ENCODE measurements at regions not wholly inside any gene's neighbourhood (a gene's known extent, or its start where the extent isn't known, plus 50 kb on each side); places are given as distances from the start of the nearest gene placed in this dataset.
"Not testable (repeated sequence)": the region's sequence is repeated elsewhere in the genome, so short reads cannot be mapped to it uniquely, and the experiment has no call there.

GRCh38 chr15:96200357-96200967, 130.0 kb upstream of the NR2F2 start:
- no peak overlapping the region for H3K4me3 ChIP-seq (ENCODE audit: low read depth, low read length)
- TF ChIP-seq CTCF (IDR thresholded peaks at IDR 0.05; ENCODE audit: low read depth, low read length) = no peak

GRCh38 chr15:96201696-96202095, 128.8 kb upstream of the NR2F2 start:
- no peak overlapping the region for H3K4me3 ChIP-seq (ENCODE audit: low read depth, low read length)
- TF ChIP-seq CTCF (IDR thresholded peaks at IDR 0.05; ENCODE audit: low read depth, low read length) = no peak

GRCh38 chr15:96205588-96205987, 124.9 kb upstream of the NR2F2 start:
- H3K4me3 ChIP-seq (ENCODE audit: low read depth, low read length) = not testable (repeated sequence)

- no peak overlapping the region for H3K4me3 ChIP-seq (ENCODE audit: low read depth, low read length)
- no peak for TF ChIP-seq CTCF (IDR thresholded peaks at IDR 0.05; ENCODE audit: low read depth, low read length)
Observed at GRCh38 chr15:96207377-96208006, 123.0 kb upstream of the NR2F2 start.

- no peak for TF ChIP-seq CTCF (IDR thresholded peaks at IDR 0.05; ENCODE audit: low read depth, low read length)
- H3K4me3 ChIP-seq (ENCODE audit: low read depth, low read length) = no peak overlapping the region
Observed at GRCh38 chr15:96209285-96209735, 121.2 kb upstream of the NR2F2 start.

GRCh38 chr15:96213045-96213444, 117.5 kb upstream of the NR2F2 start:
- TF ChIP-seq CTCF (IDR thresholded peaks at IDR 0.05; ENCODE audit: low read depth, low read length) = no peak
- no peak overlapping the region for H3K4me3 ChIP-seq (ENCODE audit: low read depth, low read length)

GRCh38 chr15:96213896-96214295, 116.6 kb upstream of the NR2F2 start:
- no peak for TF ChIP-seq CTCF (IDR thresholded peaks at IDR 0.05; ENCODE audit: low read depth, low read length)
- no peak overlapping the region for H3K4me3 ChIP-seq (ENCODE audit: low read depth, low read length)

GRCh38 chr15:96216481-96216880, 114.0 kb upstream of the NR2F2 start:
- not testable (repeated sequence) for H3K4me3 ChIP-seq (ENCODE audit: low read depth, low read length)
